CD4-positive, alpha-beta T cell treated with Interleukin-12 subunit alpha and Interleukin-12 subunit beta, for 1 hour (primary cell): ENCODE measurements at regions not wholly inside any gene's neighbourhood (a gene's known extent, or its start where the extent isn't known, plus 50 kb on each side); places are given as distances from the start of the nearest gene placed in this dataset.
"Not testable (repeated sequence)": the region's sequence is repeated elsewhere in the genome, so short reads cannot be mapped to it uniquely, and the experiment has no call there.

Experiments used
- DNase-seq: peaks from one replicate; pipeline ENCODE4 v3.0.0-alpha.2; 2020

GRCh38 chr13:59274958-59275727 is 888.6 kb downstream of the DIAPH3 start:
- no peak for DNase-seq

- no peak for DNase-seq
Observed at GRCh38 chr13:59276436-59276835, 887.3 kb downstream of the DIAPH3 start.

GRCh38 chr13:59277106-59277505 is 886.6 kb downstream of the DIAPH3 start:
- no peak for DNase-seq

GRCh38 chr13:59279028-59279427 is 884.7 kb downstream of the DIAPH3 start:
- DNase-seq = no peak

- no peak for DNase-seq
Observed at GRCh38 chr13:59279576-59279975, 884.2 kb downstream of the DIAPH3 start.

- no peak for DNase-seq
Observed at GRCh38 chr13:59280297-59280696, 883.4 kb downstream of the DIAPH3 start.

GRCh38 chr13:59281453-59281852 is 882.3 kb downstream of the DIAPH3 start:
- DNase-seq = no peak

GRCh38 chr13:59292240-59292639 is 871.5 kb downstream of the DIAPH3 start:
- DNase-seq = not testable (repeated sequence)

- no peak for DNase-seq
Observed at GRCh38 chr13:59299584-59299983, 864.1 kb downstream of the DIAPH3 start.

GRCh38 chr13:59300355-59301173 is 863.2 kb downstream of the DIAPH3 start:
- DNase-seq = no peak

- no peak for DNase-seq
Observed at GRCh38 chr13:59301174-59301567, 862.6 kb downstream of the DIAPH3 start.

GRCh38 chr13:59303433-59303832 is 860.3 kb downstream of the DIAPH3 start:
- DNase-seq = no peak

GRCh38 chr13:59304596-59304995 is 859.1 kb downstream of the DIAPH3 start:
- DNase-seq = no peak

GRCh38 chr13:59305896-59306295 is 857.8 kb downstream of the DIAPH3 start:
- DNase-seq = no peak

- no peak for DNase-seq
Observed at GRCh38 chr13:59312776-59313175, 851.0 kb downstream of the DIAPH3 start.

- peak; percentile 33 for DNase-seq
Observed at GRCh38 chr13:59318320-59318930, 845.3 kb downstream of the DIAPH3 start.

- DNase-seq = no peak
Observed at GRCh38 chr13:59319276-59319675, 844.5 kb downstream of the DIAPH3 start.

GRCh38 chr13:59320021-59320420 is 843.7 kb downstream of the DIAPH3 start:
- no peak for DNase-seq

- DNase-seq = not testable (repeated sequence)
Observed at GRCh38 chr13:59324401-59324800, 839.3 kb downstream of the DIAPH3 start.

GRCh38 chr13:59326717-59327116 is 837.0 kb downstream of the DIAPH3 start:
- DNase-seq = no peak

GRCh38 chr13:59330764-59331163 is 833.0 kb downstream of the DIAPH3 start:
- DNase-seq = no peak

GRCh38 chr13:59332966-59333365 is 830.8 kb downstream of the DIAPH3 start:
- DNase-seq = no peak

GRCh38 chr13:59337070-59337469 is 826.7 kb downstream of the DIAPH3 start:
- DNase-seq = no peak

GRCh38 chr13:59340151-59340550 is 823.6 kb downstream of the DIAPH3 start:
- DNase-seq = no peak
